Stomach (tissue), 8 donors: ENCODE measurements at regions not wholly inside any gene's neighbourhood (a gene's known extent, or its start where the extent isn't known, plus 50 kb on each side); places are given as distances from the start of the nearest gene placed in this dataset.

ENCODE experiments used
- DNase-seq, 2 donors: peaks; one replicate each; pipeline versions ENCODE4 v3.0.0 to v3.0.0-alpha.2; 2013 to 2019
- H3K27ac ChIP-seq, 5 donors: fragments of 200-600 bp in 4 of 5; sonication (generic) in 4 of 5; one replicate each; pipeline ENCODE4 v1.5.1; 2013 to 2019; ENCODE audit warnings: mild to moderate bottlenecking in 1 of 5, moderate library complexity in 1 of 5
- H3K27me3 ChIP-seq, 3 donors: fragments of 200-600 bp; sonication (generic); one replicate each; pipeline ENCODE4 v1.5.1; 2017 to 2019; ENCODE audit warnings: mixed run types in 1 of 3
- H3K36me3 ChIP-seq, 4 donors: fragments of 200-600 bp; sonication (generic); 1 replicate in 3 of 4; 2 replicates in 1 of 4; pipeline ENCODE4 v1.5.1; 2016 to 2019
- H3K4me1 ChIP-seq, 4 donors: fragments of 200-600 bp; sonication (generic); one replicate each; pipeline ENCODE4 v1.5.1; 2016 to 2019
- H3K4me3 ChIP-seq, 4 donors: fragments of 200-600 bp; sonication (generic) in 3 of 4; one replicate each; pipeline ENCODE4 v1.5.1; 2016 to 2019; ENCODE audit warnings: mild to moderate bottlenecking in 1 of 4
- H3K9me3 ChIP-seq, 4 donors: fragments of 200-600 bp; sonication (generic); one replicate each; pipeline ENCODE4 v1.5.1; 2016 to 2019
- CTCF ChIP-seq, 7 experiments: fragments of 450-650 bp in 4 of 7; fragments of 200-600 bp in 3 of 7; sonication (generic) in 3 of 7; IDR thresholded peaks; one replicate each; pipeline ENCODE4 v1.5.1; 2016 to 2019; ENCODE audit warnings: antibody characterized with exemption in 7 of 7, control low read depth in 2 of 7, mild to moderate bottlenecking in 1 of 7
- EP300 ChIP-seq: sonication (generic); formaldehyde crosslinking; IDR thresholded peaks from one replicate; pipeline ENCODE4 v1.6.1; 2017; ENCODE audit warnings: antibody characterized with exemption
- POLR2A ChIP-seq, 4 donors: fragments of 450-650 bp; IDR thresholded peaks; one replicate each; pipeline ENCODE4 v1.6.1; 2016; ENCODE audit warnings: antibody characterized with exemption in 4 of 4, control low read depth in 2 of 4, mild to moderate bottlenecking in 1 of 4, moderate library complexity in 1 of 4
- POLR2AphosphoS5 ChIP-seq, 3 donors: sonication (generic); formaldehyde crosslinking; IDR thresholded peaks; one replicate each; pipeline ENCODE4 v1.6.1; 2016; ENCODE audit warnings: antibody characterized with exemption in 3 of 3
- WGBS, 5 donors: extraction: QIAGEN DNeasy Blood & Tissue Kit in 3 of 5; methylation state at CpG; one replicate each; pipeline versions ENCODE4 v1.1.5 to v1.1.7; 2013 to 2018; 5-methylcytosine and 5-hydroxymethylcytosine counted together
- intact Hi-C: fragments of 100-400 bp; cut with DNase I; formaldehyde crosslinking; loops from one replicate; pipeline ENCODE4 v1.15.1; 2023; ENCODE audit warnings: low total_unique reads
- donor health status: healthy with polysubstance abuse.
- donor health status: Bipolar disorder and iron deficiency.
- donor health status: healthy.

- Histone ChIP-seq H3K4me1 (no peaks in the 10 kb centered on the region), H3K27ac (no peak overlapping the region), H3K27me3 (no peaks in the 10 kb centered on the region), H3K4me3 (no peak overlapping the region), H3K36me3 (no peaks in the 10 kb centered on the region), H3K9me3 (no peaks in the 10 kb centered on the region)
- intact Hi-C loops = no loop called here
- no peak for DNase-seq
- TF ChIP-seq EP300 (no peak), POLR2AphosphoS5 (IDR thresholded peaks at IDR 0.05) (no peak), CTCF (IDR thresholded peaks at IDR 0.05) (no peak), POLR2A (IDR thresholded peaks at IDR 0.05) (no peak)
- WGBS, 5 donors = 95 to 99% (median 99%) methylated on average over 7 of the region's 7 CpGs
Observed at GRCh38 chr10:24778298-24778697, 54.6 kb upstream of the ARHGAP21 start.

- peak in 1 of 2 donors; percentile 55 for DNase-seq
- Histone ChIP-seq H3K27me3 (no peaks in the 10 kb centered on the region), H3K27ac (no peak overlapping the region), H3K9me3 (no peaks in the 10 kb centered on the region), H3K4me3 (no peak overlapping the region), H3K4me1 (no peaks in the 10 kb centered on the region), H3K36me3 (no peaks in the 10 kb centered on the region)
- 87 to 97% (median 94%) methylated on average over 3 of the region's 3 CpGs for WGBS, 5 donors
- no peak for TF ChIP-seq POLR2A (IDR thresholded peaks at IDR 0.05)
- TF ChIP-seq EP300 = no peak
- TF ChIP-seq CTCF (IDR thresholded peaks at IDR 0.05) = no peak
- no peak for TF ChIP-seq POLR2AphosphoS5 (IDR thresholded peaks at IDR 0.05)
- intact Hi-C loops = no loop called here
Observed at GRCh38 chr10:24777196-24777595, 53.5 kb upstream of the ARHGAP21 start.

GRCh38 chr10:24773939-24774589 is 50.4 kb upstream of the ARHGAP21 start:
- H3K36me3 ChIP-seq = no peaks in the 10 kb centered on the region
- no peaks in the 10 kb centered on the region for H3K9me3 ChIP-seq
- H3K27me3 ChIP-seq = no peaks in the 10 kb centered on the region
- DNase-seq = no peak
- intact Hi-C loops = no loop called here
- H3K4me1 ChIP-seq = no peaks in the 10 kb centered on the region
- TF ChIP-seq POLR2A (IDR thresholded peaks at IDR 0.05) (no peak), EP300 (no peak)
- no peak overlapping the region for H3K4me3 ChIP-seq
- WGBS, 5 donors = 88 to 95% (median 90%) methylated on average over 3 of the region's 3 CpGs
- H3K27ac ChIP-seq = no peak overlapping the region
